ENCODE measurements at regions not wholly inside any gene's neighbourhood (a gene's known extent, or its start where the extent isn't known, plus 50 kb on each side); places are given as distances from the start of the nearest gene placed in this dataset.

DNA sequence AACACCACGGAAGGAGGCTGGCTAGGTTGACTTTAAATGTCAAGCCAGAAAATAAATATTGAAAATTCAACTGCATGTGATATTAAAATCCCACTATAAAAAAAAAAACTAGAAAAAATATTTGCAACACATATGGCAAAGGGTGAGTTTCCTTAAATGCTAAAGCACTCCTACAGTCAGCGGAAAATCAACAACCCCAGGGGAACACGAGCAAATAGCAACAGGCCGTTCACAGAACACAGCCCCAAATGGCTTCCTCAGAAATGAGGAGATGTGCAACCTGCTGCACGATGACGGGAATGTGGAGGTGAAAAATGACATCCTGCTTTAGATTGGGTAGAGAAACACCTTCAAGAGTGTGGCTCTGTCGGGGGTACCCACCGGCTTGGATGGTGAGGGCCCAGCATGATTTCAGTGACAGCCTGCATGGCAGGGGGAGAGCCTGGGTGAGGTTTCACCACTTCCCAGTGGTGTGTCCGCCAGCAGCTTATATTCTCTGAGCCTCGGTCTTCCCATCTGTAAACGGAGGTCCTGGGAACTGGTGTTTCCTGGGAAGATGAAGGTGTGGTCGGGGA lies 157.9 kb upstream of the GLI2 start:
- Histone ChIP-seq H3K79me2 (ENCODE audit: control insufficient read depth, insufficient read depth, low read length) (no peaks in the 10 kb centered on the region), H3K4me2 (ENCODE audit: extremely low read depth, insufficient read depth, low read length) (no peak overlapping the region), H3K9ac (ENCODE audit: insufficient read depth, low read length) (no peak overlapping the region), H3K4me3 (replicated peaks in 1 of 4; ENCODE audit: control extremely low read depth in 1 of 4, insufficient read depth in 1 of 4, low read depth in 3 of 4, low read length in 4 of 4) (no peak overlapping the region), H3K27me3 (ENCODE audit: control insufficient read depth, insufficient read depth, low read length) (peaks cover 29% of the 10 kb centered on the region), H3K4me1 (ENCODE audit: control insufficient read depth, extremely low read depth, insufficient read depth, low read length) (no peaks in the 10 kb centered on the region), H3K36me3 (ENCODE audit: control insufficient read depth, insufficient read depth, low read length) (no peaks in the 10 kb centered on the region), H3K27ac (ENCODE audit: insufficient read depth, low read length) (no peak overlapping the region), H3K9me3 (ENCODE audit: control insufficient read depth, insufficient read depth, low read depth, low read length) (no peaks in the 10 kb centered on the region), H2AFZ (ENCODE audit: low read length) (no peak overlapping the region), H4K20me1 (ENCODE audit: control insufficient read depth, extremely low read depth, insufficient read depth, low read length) (no peaks in the 10 kb centered on the region)
- no peak for DNase-seq (ENCODE audit: low read depth in 2 of 2)
- TF ChIP-seq, protein P1, sequence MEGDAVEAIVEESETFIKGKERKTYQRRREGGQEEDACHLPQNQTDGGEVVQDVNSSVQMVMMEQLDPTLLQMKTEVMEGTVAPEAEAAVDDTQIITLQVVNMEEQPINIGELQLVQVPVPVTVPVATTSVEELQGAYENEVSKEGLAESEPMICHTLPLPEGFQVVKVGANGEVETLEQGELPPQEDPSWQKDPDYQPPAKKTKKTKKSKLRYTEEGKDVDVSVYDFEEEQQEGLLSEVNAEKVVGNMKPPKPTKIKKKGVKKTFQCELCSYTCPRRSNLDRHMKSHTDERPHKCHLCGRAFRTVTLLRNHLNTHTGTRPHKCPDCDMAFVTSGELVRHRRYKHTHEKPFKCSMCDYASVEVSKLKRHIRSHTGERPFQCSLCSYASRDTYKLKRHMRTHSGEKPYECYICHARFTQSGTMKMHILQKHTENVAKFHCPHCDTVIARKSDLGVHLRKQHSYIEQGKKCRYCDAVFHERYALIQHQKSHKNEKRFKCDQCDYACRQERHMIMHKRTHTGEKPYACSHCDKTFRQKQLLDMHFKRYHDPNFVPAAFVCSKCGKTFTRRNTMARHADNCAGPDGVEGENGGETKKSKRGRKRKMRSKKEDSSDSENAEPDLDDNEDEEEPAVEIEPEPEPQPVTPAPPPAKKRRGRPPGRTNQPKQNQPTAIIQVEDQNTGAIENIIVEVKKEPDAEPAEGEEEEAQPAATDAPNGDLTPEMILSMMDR (conservative IDR thresholded peaks at IDR 0.05 in 1 of 2, IDR thresholded peaks at IDR 0.05 in 1 of 2; ENCODE audit: low read depth in 1 of 2, low read length in 2 of 2): no peak
- TF ChIP-seq EZH2 (IDR thresholded peaks at IDR 0.05; ENCODE audit: low read length, missing control alignments): no peak

DNA sequence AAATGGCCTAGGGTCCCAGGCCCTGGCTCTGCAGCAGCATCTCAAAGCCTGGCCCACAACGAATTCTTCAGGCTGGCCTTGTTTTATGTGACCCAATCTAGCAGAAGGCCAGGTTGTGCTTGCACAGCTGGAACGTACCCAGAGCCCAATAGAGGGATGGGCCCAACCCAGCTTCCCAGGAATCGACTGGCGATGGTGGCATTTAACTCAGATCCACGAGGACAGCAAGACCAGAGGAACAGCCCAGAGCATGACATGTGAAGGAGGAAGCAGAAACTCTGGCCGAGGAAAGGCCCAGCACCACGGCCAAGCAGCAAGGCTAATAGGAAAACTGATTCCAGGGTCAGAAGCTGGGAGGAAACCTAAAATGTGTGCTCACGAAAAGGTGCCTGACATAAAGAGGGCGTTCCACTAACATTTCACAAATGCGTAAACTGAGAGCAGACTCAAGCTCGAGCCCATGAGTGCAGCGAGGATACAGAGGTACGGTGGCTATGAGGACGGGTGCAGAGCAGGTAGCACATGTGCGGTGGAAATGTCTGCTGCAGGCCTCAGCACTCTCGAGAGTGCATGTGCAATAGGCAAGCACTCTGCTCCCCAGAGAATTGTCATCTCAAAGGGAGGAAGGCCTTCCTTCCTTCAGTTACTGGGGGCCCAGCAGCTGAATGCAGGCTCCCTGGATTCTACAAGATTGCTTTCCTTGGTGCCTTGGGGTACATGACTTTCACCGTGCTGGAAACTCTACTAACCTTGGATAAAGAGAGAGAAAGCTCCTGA lies 156.9 kb upstream of the GLI2 start:
- Histone ChIP-seq H3K9me3 (ENCODE audit: control insufficient read depth, insufficient read depth, low read depth, low read length) (no peaks in the 10 kb centered on the region), H3K9ac (ENCODE audit: insufficient read depth, low read length) (no peak overlapping the region), H3K79me2 (ENCODE audit: control insufficient read depth, insufficient read depth, low read length) (no peaks in the 10 kb centered on the region), H3K27me3 (ENCODE audit: control insufficient read depth, insufficient read depth, low read length) (peaks cover 29% of the 10 kb centered on the region), H3K27ac (ENCODE audit: insufficient read depth, low read length) (no peak overlapping the region), H3K4me2 (ENCODE audit: extremely low read depth, insufficient read depth, low read length) (no peak overlapping the region), H2AFZ (ENCODE audit: low read length) (no peak overlapping the region), H3K36me3 (ENCODE audit: control insufficient read depth, insufficient read depth, low read length) (no peaks in the 10 kb centered on the region), H4K20me1 (ENCODE audit: control insufficient read depth, extremely low read depth, insufficient read depth, low read length) (no peaks in the 10 kb centered on the region), H3K4me1 (ENCODE audit: control insufficient read depth, extremely low read depth, insufficient read depth, low read length) (no peaks in the 10 kb centered on the region), H3K4me3 (replicated peaks in 1 of 4; ENCODE audit: control extremely low read depth in 1 of 4, insufficient read depth in 1 of 4, low read depth in 3 of 4, low read length in 4 of 4) (no peak overlapping the region)
- no peak for DNase-seq (ENCODE audit: low read depth in 2 of 2)
- TF ChIP-seq, protein P1 (conservative IDR thresholded peaks at IDR 0.05 in 1 of 2, IDR thresholded peaks at IDR 0.05 in 1 of 2; ENCODE audit: low read depth in 1 of 2, low read length in 2 of 2): no peak
- no peak for TF ChIP-seq EZH2 (IDR thresholded peaks at IDR 0.05; ENCODE audit: low read length, missing control alignments)

DNA sequence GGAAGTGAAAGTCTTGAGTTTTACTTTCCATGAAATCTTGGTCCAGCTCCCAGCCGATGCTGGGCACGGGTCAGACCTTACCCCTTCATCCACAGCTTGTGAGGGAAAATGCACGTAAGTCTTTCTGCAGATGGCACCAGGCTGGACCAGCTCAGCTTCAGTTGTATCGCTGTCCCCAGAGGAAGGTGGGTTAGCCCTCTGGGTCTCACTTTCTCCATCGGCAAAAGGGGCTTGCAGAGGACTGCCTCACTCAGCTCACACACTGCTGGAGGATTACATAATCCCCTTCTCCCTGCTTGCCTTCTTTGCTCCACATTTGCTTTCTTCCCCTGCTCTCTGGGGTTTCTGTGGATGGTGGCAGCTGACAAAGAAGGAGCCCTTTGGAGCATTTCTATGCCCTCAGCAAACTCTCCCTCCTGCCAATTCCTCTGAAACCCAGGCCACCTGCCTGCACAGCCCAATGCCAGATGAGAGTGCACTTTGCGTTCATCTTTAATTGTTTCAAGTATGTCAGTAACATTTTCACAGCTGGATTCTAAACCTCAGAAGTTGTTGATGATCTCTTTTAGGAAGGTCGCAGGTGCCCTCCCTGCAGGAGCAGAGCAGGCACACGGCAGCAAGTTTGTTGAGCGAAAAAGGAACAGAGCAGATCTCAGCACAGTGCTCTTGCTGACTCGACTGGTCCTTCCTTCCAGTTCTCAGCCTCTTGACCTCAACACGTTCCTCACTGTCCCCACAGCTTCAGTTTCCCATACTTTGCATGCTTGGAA lies 155.6 kb upstream of the GLI2 start:
- peaks cover 23% of the 10 kb centered on the region for H3K27me3 ChIP-seq (ENCODE audit: control insufficient read depth, insufficient read depth, low read length)
- no peak for TF ChIP-seq EZH2 (IDR thresholded peaks at IDR 0.05; ENCODE audit: low read length, missing control alignments)
- TF ChIP-seq, protein P1 (conservative IDR thresholded peaks at IDR 0.05 in 1 of 2, IDR thresholded peaks at IDR 0.05 in 1 of 2; ENCODE audit: low read depth in 1 of 2, low read length in 2 of 2): no peak
- no peaks in the 10 kb centered on the region for H3K9me3 ChIP-seq (ENCODE audit: control insufficient read depth, insufficient read depth, low read depth, low read length)
- H3K4me3 ChIP-seq (replicated peaks in 1 of 4; ENCODE audit: control extremely low read depth in 1 of 4, insufficient read depth in 1 of 4, low read depth in 3 of 4, low read length in 4 of 4): no peak overlapping the region
- H3K4me2 ChIP-seq (ENCODE audit: extremely low read depth, insufficient read depth, low read length): no peak overlapping the region
- DNase-seq (ENCODE audit: low read depth in 2 of 2): no peak
- no peak overlapping the region for H3K27ac ChIP-seq (ENCODE audit: insufficient read depth, low read length)
- H3K79me2 ChIP-seq (ENCODE audit: control insufficient read depth, insufficient read depth, low read length): no peaks in the 10 kb centered on the region
- H3K36me3 ChIP-seq (ENCODE audit: control insufficient read depth, insufficient read depth, low read length): no peaks in the 10 kb centered on the region
- H4K20me1 ChIP-seq (ENCODE audit: control insufficient read depth, extremely low read depth, insufficient read depth, low read length): no peaks in the 10 kb centered on the region
- H2AFZ ChIP-seq (ENCODE audit: low read length): no peak overlapping the region
- H3K4me1 ChIP-seq (ENCODE audit: control insufficient read depth, extremely low read depth, insufficient read depth, low read length): no peaks in the 10 kb centered on the region
- no peak overlapping the region for H3K9ac ChIP-seq (ENCODE audit: insufficient read depth, low read length)
